Globus pallidus (tissue), 1 donor: ENCODE measurements at regions not wholly inside any gene's neighbourhood (a gene's known extent, or its start where the extent isn't known, plus 50 kb on each side); places are given as distances from the start of the nearest gene placed in this dataset.
"Not testable (repeated sequence)": the region's sequence is repeated elsewhere in the genome, so short reads cannot be mapped to it uniquely, and the experiment has no call there.

Experiments used
- DNase-seq: peaks from one replicate; pipeline ENCODE4 v3.0.0-alpha.2; 2015; ENCODE audit warnings: low spot score

GRCh38 chr6:132140189-132140588 lies 189.0 kb upstream of the CCN2 start:
- no peak for DNase-seq

- DNase-seq, result no peak
These were observed 188.4 kb upstream of the CCN2 start for GRCh38 chr6:132139611-132140010.

- DNase-seq, result no peak
These were observed 185.8 kb upstream of the CCN2 start for GRCh38 chr6:132136981-132137380.

- no peak for DNase-seq
These were observed 184.2 kb upstream of the CCN2 start for GRCh38 chr6:132135409-132135808.

GRCh38 chr6:132133736-132134445 lies 182.7 kb upstream of the CCN2 start:
- DNase-seq, result peak; percentile 16

- peak; percentile 89 for DNase-seq
These were observed 181.9 kb upstream of the CCN2 start for GRCh38 chr6:132132924-132133639.

- peak; percentile 54 for DNase-seq
These were observed 181.2 kb upstream of the CCN2 start for GRCh38 chr6:132132422-132132821.

GRCh38 chr6:132131758-132132157 lies 180.6 kb upstream of the CCN2 start:
- DNase-seq, result no peak

- no peak for DNase-seq
These were observed 180.2 kb upstream of the CCN2 start for GRCh38 chr6:132131351-132131750.

- DNase-seq, result peak; percentile 43
These were observed 179.6 kb upstream of the CCN2 start for GRCh38 chr6:132130626-132131298.

GRCh38 chr6:132128424-132128823 lies 177.3 kb upstream of the CCN2 start:
- DNase-seq, result no peak

- no peak for DNase-seq
These were observed 175.0 kb upstream of the CCN2 start for GRCh38 chr6:132126150-132126549.

GRCh38 chr6:132122871-132123270 lies 171.7 kb upstream of the CCN2 start:
- peak; percentile 93 for DNase-seq

- DNase-seq, result no peak
These were observed 171.0 kb upstream of the CCN2 start for GRCh38 chr6:132122176-132122575.

- DNase-seq, result no peak
These were observed 167.0 kb upstream of the CCN2 start for GRCh38 chr6:132118144-132118543.

- no peak for DNase-seq
These were observed 164.7 kb upstream of the CCN2 start for GRCh38 chr6:132115714-132116366.

- DNase-seq, result no peak
These were observed 163.1 kb upstream of the CCN2 start for GRCh38 chr6:132114201-132114825.

- not testable (repeated sequence) for DNase-seq
These were observed 158.6 kb upstream of the CCN2 start for GRCh38 chr6:132109752-132110151.

- no peak for DNase-seq
These were observed 156.7 kb upstream of the CCN2 start for GRCh38 chr6:132107896-132108295.

GRCh38 chr6:132101535-132101934 lies 150.4 kb upstream of the CCN2 start:
- DNase-seq, result no peak

GRCh38 chr6:132100388-132100990 lies 149.3 kb upstream of the CCN2 start:
- no peak for DNase-seq

GRCh38 chr6:132096996-132097395 lies 145.8 kb upstream of the CCN2 start:
- no peak for DNase-seq
